Femur (tissue), 1 donor: ENCODE measurements at regions not wholly inside any gene's neighbourhood (a gene's known extent, or its start where the extent isn't known, plus 50 kb on each side); places are given as distances from the start of the nearest gene placed in this dataset.
"Not testable (repeated sequence)": the region's sequence is repeated elsewhere in the genome, so short reads cannot be mapped to it uniquely, and the experiment has no call there.

Source experiments
- DNase-seq: peaks from one replicate; pipeline ENCODE4 v3.0.0-alpha.2; 2017

DNA sequence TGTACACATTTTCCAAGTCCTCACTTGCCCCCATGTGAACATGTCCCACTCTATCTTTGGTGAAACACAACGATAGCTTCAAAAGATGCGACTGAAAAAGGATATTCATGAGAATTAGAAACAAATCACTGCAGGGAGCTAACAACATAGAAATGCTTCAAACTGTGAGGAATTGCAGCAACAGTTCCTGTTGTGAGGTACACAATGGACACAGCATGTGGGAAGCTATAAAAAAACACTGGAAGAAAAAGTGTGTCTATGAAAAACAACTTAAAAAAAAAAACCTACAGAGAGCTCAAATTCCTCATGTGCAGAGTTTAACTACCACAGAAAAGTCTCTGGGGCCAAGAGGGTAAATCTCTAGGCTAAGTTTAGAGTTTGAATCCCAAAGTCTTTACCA, 51.6 kb upstream of the BLTP1 start:
- no peak for DNase-seq

DNA sequence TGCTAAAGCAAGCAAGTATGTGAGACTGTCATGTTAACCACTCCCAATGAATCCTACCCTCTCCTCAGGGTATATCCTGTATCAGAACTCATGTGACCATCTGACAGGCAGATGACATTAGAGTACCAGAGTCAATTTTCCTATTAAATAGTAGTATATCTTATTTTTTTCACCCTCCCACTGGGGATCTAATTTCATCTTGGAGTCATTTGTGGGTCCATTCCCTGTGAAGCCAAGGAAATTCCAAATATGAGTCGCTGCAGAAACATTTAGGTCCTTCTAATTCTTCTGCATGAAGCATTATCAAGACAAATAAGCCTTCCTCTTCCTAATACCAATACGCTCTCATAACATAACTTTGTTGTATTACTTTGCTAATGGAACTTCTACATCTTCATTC, 52.2 kb upstream of the BLTP1 start:
- DNase-seq, result no peak

DNA sequence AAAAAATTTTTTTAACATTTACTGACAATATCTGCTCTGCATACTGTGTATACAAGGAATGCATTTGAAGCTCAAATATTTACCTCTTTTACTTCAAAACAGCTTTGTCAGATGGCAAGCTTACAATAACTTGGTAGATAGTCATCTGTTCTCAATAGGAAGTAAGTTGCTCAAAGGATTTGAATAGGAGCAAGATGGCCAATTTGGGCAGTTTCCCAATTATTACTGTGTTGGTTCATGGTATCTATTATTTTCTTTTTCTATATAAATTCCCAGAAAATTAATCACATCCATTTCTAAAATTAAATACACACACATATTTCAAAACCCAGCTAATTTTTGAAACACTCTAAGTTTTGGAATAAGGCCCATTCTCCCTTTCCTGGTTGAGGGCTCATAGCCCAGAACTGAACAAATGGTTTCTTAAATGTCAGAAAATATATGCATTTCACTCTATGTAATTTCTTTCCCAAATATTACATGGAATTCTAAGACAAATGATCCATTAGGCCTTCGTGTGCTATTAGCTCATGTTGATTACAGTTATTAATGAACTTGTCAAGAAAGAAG, 60.2 kb upstream of the BLTP1 start:
- no peak for DNase-seq

DNA sequence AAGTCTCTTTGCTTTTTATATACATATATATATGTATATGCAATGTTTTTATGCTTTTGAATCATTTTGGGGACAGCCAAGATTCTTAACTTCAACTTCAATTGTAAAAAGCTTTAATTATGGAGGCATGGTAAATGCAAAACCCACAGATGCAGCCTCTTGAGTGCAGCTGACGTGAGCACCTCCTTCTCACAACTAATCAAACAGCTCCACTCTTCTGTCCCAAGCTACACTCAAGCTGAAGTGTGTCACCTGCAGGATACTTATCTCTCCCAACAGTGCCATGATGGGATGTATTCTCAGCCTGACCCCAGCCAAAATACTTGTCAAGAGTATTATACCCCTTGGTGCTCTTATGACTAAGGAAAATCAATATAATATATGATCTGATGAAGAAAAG, 60.7 kb upstream of the BLTP1 start:
- DNase-seq, result no peak

DNA sequence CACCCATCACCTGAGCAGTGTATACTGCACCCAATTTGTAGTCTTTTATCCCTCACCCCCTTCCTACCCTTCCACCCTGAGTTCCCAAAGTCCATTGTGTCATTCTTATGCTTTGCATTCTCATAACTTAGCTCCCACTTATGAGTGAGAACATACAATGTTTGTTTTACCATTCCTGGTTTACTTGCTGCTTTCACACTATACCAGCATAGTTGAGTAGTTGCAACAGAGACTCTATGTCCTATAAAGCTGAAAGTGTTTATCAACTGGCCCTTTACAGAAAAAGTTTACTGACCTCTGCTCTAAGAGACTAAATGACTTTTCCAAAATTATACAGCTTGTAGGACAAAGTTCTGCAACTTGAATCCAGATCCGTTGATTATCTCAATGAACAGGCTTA, 61.1 kb upstream of the BLTP1 start:
- DNase-seq, result no peak

DNA sequence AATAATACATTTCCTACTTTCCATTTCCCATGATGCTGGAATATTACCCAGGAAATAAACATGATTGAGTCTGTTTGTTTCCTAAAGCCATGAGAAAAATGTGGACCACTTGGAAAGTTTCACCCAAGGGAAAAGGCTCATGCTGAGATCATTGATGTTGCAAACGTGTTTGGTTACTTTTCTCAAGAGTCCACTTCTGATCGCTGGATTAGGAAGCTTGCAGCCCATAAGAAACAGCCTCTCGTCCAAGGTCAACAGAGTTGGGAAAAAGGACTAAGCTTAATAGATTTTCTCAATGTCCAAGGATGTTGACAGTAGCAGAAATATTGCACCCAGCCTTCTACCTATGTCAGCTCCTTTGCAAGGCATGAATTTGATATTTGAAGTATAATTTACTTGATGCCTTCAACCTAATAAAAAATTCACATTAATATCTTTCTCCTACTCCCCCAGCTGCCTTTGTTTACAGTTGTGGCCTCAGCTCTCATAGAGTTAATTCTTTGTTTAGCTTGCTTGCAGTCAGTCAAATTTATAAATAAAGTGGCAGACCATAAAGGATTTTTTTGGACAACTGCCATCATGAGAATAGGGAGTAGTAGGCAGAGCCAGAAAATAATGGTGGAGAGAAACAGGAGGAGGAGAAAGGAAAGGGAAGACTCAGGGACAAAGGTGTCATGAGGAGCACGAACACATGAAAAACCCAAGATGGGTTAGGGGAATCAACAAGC, 65.6 kb upstream of the BLTP1 start:
- DNase-seq, result no peak

DNA sequence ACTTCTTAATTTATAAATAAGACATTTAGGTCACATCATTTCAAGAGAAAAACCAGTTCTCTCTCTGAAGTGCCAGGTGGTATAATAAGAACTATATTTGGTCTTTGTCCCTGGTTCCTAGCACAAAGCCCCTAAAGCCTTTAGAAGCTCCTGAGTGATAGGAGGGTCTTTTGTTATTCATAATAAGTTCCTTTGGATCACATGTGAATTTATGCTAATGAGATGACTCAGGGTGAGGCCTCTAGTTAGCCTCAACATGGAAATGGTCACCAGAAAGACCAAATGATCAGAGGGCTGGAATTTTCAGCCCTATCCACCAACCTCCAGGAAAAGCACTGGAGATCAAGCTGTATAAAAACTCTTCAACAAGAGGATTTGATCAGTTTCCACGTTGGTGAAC, 68.1 kb upstream of the BLTP1 start:
- DNase-seq, result no peak

DNA sequence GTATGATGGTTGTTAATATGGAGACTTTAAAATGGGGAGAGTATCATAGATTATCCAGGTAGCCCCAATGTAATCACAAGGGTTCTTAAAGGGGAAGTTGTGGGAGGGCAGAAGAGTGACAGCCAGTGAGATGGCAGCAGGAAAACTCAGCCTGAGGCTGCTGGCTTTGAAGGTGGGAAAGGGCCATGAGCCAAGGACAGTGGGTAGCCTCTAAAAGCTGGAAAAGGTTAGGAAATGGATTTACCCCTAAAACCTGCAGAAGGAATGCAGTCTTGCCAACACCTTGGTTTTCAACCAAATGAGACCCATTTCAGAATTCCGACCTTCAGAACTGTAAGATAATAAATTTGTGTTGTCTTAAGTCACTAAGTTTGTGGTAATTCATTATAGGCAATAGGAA, 68.8 kb upstream of the BLTP1 start:
- no peak for DNase-seq

DNA sequence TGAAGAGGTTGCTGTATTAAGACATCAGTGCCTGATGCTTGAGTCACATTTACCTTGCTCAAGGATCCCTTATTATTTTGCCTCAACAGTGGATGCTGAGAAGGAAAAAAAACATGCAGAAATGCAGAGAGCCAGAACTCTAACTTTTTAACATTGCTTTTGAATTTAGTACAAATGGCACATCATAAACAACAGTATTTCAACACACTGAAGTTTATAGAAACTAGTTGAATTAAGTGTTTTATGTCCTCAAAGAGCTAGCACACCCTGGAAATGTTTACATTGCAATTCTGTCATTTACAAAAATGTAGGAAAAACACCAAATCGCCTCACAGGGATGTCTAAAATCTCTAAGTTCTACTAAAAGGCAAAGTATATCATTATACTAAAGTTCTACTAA, 69.5 kb upstream of the BLTP1 start:
- DNase-seq, result no peak

DNA sequence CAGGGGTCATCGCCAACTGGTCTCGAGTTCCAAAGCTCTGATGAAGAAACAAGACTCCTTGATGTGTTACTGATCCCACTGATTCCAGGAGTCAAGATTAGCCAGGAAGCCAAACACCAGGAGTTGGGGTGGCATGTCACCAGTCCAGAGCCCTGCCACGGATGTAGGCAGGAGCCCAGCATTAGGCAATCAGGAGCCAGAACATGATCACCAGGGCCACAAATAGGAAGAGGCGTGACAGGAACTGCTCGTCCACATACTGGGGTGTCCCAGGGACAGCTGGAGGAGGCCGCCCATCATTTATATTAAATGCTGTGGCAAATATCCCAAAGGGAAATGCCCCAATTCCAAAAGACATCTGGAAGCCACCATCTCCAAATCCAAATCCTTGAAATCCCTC, 74.5 kb upstream of the BLTP1 start:
- DNase-seq, result not testable (repeated sequence)

DNA sequence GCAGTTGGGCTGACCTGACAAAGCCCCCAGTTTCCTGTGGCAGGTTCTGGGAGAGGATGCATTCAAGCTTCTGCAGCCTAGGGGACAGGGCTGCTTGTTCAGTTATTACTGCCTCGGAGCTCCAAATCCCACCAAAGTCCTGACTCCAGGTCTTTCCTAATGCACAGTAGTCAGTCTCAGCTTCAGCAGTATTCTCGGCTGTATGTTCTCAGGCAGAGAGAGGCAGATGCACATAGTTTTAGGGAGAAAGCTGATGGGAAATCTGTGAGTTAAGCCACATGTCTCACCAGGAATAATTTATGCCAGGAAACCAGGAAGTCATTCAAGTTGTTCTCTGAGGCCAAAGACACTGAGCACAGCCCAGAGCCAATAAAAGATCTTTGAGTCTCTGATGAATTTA, 75.3 kb upstream of the BLTP1 start:
- DNase-seq, result not testable (repeated sequence)

DNA sequence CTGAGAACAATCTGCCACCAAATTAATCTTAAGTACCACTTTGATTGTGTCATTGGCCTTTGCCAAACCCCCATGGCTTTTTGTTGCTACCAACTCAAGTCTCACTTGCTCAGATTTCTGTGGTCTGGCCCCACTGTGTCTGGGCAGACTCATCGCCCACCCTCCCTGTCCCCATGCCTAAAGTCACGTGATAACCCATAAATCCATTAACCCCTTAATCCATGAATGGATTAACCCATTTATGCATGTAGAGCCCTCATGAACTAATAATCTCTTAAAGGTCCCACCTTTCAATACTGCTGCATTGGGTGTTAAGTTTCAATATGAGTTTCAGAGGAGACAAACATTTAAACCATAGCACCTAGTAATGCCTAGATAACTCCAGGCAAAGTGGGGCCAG, 78.5 kb upstream of the BLTP1 start:
- DNase-seq, result no peak

DNA sequence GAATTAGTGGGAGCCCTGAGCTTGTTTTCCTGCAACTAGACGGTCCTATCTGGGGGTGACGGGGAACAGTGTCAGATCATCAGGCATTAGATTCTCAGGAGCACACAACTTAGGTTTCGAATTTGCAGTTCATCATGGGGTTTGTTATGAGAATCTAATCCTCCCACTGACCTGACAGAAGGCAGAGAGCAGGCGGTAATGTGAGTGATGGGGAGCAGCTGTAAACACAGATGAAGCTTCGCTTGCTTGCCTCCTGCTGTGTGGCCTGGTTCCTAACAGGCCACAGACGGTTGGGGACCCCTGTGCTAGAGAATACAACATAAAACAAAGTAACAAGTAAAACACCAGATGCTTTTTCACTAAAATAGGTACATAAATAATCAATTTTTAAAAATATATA, 86.2 kb upstream of the BLTP1 start:
- DNase-seq, result no peak

DNA sequence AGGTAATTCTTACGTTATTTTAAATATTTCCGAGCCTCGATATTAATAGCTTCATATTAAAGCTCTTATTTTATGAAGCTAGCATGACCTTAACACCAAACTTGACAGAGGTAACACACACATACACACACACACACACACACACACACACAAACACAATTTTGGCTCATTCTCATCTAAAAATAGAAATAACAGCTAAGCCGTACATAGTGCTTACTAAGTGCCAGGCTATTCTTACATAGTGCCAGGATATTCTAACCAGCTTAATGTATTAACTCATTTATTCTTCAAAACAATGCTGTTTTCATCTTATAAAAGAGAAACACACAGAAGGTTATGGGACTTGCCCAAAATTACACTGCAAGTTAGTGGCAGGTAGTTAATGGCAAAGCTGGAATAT, 87.0 kb upstream of the BLTP1 start:
- no peak for DNase-seq

DNA sequence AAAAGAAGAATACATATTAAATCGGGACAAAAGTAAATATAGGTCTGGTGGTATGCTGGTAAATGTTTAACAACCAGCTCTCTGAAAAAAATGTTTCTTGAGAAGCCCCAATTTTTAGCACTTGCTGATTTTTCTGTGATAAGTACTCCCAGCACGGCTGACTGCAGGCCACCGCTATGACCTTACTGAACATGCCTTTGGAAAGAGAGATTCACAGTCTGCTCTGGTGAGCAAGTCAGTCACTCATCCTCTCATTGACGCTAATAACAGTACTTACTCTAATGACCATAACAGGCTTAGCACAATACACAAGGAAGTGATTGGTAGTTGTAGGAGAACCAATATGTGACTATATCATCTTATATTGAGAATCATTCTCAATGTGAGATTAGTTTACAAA, 98.9 kb upstream of the BLTP1 start:
- no peak for DNase-seq

DNA sequence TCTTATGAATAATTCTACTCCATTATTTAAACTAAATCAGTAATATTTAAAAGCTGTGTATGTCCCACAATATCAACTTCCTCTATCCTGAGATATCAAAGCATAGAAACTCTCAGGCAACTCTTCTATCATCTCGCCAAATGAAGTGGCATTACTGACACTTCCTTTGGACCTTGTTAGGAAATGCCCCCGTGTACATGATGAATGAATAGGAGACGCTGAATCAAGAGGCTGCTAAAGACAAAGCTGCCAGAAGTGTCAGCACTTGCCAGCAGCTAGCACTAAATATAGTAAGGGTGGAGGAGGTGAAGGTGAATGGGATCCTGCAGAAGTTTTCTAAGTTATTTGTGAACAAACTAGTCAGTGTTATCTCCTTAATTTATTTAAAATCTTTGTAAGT, 99.5 kb upstream of the BLTP1 start:
- no peak for DNase-seq

DNA sequence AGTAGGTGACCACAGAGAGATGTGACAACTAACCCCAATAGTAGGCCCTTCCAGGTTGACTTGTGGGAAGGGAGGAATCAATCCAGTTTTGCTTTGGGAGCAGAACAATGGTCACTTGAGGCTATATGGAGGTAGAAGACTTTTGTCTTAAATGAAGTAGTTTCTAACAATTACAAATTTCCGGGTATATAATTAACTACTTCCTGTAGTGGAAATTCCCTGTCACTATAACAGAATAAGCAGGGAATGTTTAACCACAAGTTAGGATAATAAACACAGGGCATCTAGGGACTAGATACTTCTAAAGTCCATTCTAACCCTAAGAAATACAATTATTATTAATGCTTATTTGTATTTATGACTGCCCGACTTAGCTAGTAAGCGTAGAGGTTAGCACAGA, 99.0 kb upstream of the TRPC3 start:
- no peak for DNase-seq

DNA sequence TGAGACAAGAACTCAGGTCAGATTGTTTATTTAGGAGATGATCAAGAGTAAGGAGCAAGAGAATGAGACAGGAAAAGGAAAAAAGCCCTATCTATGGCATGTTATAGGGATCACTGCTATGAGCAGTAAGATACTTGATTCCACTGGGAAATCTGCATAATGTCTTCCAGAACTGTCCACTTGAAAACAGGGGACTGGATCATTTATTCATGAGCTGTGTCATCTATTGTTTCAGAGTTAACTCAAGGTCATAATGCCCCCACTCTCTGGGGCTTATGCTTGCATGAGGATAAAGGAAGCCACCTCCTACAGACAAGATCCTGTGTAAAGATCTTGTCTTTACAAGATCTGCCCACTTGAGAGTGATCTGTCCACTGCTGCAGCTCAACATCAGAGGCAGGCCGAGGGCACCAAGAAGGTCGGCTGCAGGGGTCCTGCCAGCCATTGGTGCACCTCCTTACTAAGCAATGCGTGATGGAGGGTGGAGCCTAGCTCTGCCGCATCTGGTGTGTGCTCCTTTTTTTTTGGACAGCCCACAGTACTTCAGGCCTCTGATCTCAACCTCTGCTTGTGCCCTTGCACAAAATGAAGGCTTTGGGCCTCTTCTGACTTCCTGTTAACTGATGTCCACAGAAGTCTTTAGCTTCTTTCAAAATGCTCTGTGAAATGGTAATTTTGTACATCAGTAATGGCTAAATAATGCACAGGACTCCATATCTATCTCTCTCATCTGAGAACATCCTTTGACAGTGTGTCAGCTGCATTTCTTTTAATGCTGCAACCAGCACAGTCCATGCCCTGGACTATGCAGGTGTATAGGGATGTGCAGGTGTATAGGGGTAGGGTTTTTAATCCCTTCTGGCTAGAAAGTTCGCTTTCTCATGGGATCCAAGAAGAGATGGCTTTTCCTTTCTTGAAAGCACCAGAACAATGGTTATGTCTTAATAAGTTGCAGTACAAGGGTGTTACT, 95.9 kb upstream of the TRPC3 start:
- DNase-seq, result no peak

DNA sequence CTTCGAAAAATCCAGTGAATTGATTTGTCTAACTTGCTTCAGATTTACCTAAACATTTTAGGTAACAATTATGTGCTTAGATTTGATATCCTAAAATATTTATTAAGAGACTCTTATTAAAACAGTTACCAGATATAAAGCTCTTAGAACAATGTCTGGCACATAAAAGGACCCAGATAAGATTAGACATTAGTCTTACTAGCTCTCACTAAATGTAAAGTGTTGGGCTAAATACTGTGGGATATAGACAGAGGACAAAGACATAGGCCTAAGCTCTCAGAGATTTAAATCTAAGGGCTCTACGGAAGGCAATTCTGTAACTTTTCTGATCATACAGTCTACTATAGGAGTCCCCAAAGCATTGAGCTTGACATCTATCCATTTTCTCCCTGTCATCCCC, 94.4 kb upstream of the TRPC3 start:
- DNase-seq, result no peak

DNA sequence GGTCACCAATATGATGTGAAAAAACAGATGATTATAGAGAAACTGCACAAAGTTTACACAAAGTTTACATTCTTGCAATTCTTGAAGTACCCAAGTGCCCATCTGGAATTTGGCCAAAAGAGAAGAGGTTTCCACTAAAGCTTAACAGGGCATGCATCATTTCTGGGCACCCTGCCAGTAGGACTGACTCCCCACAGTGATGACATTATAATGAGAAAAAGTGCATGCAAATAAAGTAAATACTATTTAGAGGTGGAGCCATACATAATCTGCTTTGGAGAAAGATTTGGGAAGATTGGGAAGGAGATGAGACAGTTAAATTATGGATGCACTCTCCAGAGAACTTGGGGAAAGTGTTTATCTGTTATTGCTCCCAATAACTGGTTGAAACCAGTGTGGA, 93.7 kb upstream of the TRPC3 start:
- peak; percentile 36 for DNase-seq

DNA sequence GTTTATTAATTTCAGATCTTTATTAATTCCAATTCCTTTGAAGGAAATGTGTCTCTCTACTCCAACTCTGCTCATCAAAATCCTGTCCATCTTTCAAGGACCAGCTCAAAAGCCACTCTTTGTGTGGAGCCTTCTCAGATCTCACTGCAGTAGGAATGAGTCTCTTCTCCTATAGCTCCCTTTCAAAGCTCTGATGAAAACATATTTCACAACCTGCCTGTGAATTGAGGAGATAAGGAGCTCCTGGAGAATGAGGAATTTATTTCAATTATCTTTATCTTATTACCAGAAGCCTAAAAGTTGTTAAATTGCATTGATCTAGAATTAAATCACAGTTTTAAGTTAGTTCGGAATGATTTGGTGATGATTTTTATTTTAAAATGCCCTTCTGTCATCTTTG, 92.6 kb upstream of the TRPC3 start:
- DNase-seq, result no peak

DNA sequence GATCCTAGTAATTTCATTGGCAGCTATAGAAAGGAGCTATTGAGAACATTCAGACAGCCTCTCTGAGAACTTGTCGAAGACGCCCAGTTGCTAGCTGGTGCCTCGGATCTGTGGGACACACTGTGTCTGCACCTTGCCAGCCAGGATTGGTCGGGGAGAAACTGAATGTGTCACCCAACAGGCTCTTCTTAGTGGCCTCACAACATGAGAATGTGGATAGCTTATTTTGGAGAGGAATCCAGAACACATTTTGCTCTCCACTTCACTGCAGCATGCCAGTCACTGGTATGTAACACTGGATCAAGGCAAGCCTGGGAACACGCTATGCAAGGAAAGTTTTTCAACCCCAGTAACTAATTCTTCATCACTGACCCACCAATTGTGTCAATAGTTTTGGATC, 89.5 kb upstream of the TRPC3 start:
- DNase-seq, result no peak

DNA sequence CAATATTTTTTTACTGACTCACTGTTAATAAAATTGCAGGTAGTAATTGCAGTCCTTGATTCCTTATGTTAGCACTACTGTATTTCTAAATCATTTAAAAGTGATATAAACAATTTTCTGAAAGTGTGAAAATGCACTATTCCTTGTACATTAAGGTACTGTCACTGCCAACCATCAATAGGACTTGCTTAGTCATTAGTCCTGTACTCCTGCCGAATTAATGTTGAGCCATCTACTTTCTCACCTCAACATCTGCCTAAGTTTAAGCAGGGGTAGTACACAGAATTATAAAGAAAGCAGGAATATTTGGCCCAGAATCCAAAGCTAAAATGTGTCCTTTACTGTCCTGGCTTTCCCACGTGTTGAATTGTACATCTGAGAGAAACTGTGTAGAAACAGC, 87.0 kb upstream of the TRPC3 start:
- DNase-seq, result no peak

DNA sequence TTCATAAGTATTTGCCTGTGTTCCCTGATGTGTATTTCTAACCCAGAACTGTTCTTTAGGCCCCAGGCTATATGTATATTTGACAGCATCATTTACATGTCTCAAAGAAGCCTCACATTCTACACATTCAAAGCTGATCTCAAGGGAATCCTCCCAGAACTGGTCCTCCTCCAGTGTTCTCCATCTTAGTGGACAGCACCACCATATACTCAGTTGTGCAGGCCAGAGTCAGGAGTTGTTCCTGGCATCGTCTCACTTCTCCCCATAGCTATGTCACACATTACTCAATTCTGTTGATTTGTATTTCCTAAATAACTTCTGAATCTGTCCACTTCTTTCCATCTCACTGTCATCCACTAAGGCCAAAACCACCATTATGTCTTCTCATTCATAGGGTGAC, 82.8 kb upstream of the TRPC3 start:
- no peak for DNase-seq
